ENCODE measurements at regions not wholly inside any gene's neighbourhood (a gene's known extent, or its start where the extent isn't known, plus 50 kb on each side); places are given as distances from the start of the nearest gene placed in this dataset.

GRCh38 chr5:39519079-39519478, 94.3 kb upstream of the DAB2 start:
- no peak for DNase-seq (ENCODE audit: low read depth, low spot score)
- no peak overlapping the region for H3K27ac ChIP-seq

GRCh38 chr5:39518516-39518915, 93.7 kb upstream of the DAB2 start:
- no peak for DNase-seq (ENCODE audit: low read depth, low spot score)
- no peak overlapping the region for H3K27ac ChIP-seq

- no peak for DNase-seq (ENCODE audit: low read depth, low spot score)
- no peak overlapping the region for H3K27ac ChIP-seq
These were observed 93.0 kb upstream of the DAB2 start for GRCh38 chr5:39517800-39518199.

GRCh38 chr5:39515881-39516280, 91.1 kb upstream of the DAB2 start:
- no peak for DNase-seq (ENCODE audit: low read depth, low spot score)
- no peak overlapping the region for H3K27ac ChIP-seq

DNA sequence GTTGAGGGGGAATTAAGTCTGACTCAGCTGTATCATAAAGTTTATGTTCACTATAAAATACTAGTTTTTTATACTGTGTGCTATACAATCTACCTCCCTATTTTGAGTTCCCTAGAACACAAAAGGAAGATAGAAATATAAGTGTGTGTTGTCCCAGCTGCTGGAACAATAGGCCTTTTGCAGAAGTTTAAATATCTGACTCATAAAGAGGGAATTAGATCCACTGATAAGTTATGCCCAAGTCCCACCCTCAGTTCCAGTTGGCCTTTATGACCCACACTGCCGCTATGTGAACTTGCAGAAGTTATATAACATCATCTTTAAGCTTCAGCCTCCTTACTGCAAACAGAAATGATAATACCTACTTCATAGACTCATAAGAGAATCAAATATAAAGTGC, 88.5 kb upstream of the DAB2 start:
- no peak overlapping the region for H3K27ac ChIP-seq
- no peak for DNase-seq (ENCODE audit: low read depth, low spot score)

- no peak overlapping the region for H3K27ac ChIP-seq
These were observed 81.4 kb upstream of the DAB2 start for GRCh38 chr5:39506211-39506610.

GRCh38 chr5:39505791-39506190, 81.0 kb upstream of the DAB2 start:
- H3K27ac ChIP-seq: no peak overlapping the region
- DNase-seq (ENCODE audit: low read depth, low spot score): no peak

More at GRCh38 chr5:39506211-39506610, 81.4 kb upstream of the DAB2 start:
- DNase-seq (ENCODE audit: low read depth, low spot score): no peak

DNA sequence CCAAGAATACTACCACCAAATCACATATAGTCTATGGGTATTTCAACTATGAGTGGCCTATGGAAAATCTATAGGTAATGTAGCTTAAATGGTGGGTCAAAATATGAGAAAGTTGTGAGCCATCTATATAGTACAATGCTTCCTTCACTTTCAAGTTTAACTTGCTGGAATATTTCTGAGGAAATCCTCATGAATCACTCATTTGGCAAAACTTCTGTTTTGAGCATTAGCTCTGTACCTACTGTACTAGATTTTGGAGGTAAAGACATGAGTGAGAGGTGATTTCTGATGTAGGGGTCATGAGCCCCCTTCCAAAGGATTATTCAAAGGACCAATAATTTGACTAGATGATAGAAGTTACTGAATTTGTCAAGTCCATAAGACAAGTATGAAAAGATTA, 80.6 kb upstream of the DAB2 start:
- H3K27ac ChIP-seq: no peak overlapping the region
- no peak for DNase-seq (ENCODE audit: low read depth, low spot score)

DNA sequence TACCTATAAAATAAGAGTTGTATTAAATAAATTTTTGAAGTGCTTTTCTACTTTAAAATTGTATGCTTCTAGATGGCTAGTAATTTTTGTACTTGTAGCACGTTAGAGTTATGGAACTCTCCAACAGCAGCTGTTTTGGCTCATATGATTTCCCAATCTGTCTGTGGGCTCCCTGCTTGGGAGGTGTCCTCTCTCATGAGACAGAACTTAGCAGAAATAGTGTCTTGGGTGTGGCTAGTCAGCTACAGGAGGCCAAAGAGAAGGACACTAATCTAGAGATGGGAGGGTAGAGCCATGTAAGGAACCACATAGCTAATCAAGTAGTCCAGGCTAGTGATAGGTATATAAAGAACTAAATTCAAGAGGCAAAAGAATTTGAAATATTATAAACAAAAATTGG, 78.4 kb upstream of the DAB2 start:
- DNase-seq (ENCODE audit: low read depth, low spot score): no peak
- H3K27ac ChIP-seq: no peak overlapping the region

DNA sequence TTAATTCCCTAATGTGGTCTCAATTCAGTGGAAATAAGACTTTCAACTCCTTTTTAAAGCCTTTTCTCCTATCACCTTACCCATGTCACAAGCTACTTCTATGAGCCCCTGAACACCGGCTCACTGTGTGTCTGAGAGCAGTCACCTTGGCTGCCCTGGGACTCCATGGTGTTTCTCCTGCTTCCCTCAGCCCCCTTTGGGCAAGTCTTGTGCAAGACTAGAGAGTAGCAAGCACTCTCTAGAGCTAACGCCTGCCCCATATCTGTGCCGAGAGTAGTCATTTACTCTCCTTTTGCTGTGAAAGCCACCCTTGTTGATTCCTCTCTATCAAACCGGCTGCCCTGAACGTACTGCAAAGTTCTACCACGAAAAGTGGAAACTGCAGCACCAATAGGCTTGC, 77.9 kb upstream of the DAB2 start:
- H3K27ac ChIP-seq: no peak overlapping the region
- DNase-seq (ENCODE audit: low read depth, low spot score): no peak

DNA sequence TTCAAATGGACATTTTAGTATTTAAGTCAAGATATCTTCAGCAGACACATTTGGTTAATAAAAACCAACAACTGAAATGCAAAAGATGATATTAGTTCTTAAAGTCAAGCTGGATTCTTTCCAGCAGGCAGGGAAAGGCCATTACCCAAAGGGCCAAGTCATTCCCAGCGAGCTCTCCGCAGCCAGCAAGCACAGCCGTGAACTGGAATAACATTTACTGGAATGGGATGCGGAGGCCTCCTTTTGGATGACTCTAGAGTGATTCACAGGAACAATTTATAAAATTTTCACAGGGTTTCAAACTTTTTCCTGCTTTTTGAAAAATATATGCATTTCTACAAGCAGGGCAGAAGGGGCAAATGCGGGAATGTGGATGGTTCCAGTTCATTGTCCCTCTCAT, 76.6 kb upstream of the DAB2 start:
- no peak for DNase-seq (ENCODE audit: low read depth, low spot score)
- H3K27ac ChIP-seq: peak overlapping the region; percentile 34

DNA sequence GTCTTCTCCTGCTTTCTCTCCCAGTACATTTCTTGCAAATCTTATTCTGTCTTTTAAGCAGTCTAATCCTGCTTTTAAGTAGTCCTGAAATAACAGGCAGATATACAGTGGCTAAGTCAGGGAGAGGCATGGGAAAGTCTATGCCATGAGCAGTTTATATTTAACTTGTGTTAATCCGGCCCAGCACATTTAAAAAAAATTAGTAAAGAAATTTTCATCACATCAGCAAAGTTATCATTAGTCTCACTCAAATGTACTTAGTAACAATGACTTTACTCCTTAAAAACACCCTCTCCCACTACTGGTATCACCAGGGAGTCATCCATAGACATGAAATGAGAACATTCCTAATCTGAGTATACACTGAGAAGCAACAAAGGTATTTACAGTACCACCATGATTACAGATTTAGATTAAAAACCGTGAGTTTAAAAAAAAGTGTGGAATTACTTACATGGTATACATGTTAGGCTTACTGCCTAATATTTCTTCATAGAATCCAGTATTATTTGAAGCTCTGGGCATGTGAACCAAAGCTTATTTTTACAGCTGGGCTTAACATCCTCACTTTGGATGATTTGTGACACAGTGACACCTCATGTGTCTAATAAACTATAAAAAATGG, 75.9 kb upstream of the DAB2 start:
- DNase-seq (ENCODE audit: low read depth, low spot score): no peak
- no peak overlapping the region for H3K27ac ChIP-seq

DNA sequence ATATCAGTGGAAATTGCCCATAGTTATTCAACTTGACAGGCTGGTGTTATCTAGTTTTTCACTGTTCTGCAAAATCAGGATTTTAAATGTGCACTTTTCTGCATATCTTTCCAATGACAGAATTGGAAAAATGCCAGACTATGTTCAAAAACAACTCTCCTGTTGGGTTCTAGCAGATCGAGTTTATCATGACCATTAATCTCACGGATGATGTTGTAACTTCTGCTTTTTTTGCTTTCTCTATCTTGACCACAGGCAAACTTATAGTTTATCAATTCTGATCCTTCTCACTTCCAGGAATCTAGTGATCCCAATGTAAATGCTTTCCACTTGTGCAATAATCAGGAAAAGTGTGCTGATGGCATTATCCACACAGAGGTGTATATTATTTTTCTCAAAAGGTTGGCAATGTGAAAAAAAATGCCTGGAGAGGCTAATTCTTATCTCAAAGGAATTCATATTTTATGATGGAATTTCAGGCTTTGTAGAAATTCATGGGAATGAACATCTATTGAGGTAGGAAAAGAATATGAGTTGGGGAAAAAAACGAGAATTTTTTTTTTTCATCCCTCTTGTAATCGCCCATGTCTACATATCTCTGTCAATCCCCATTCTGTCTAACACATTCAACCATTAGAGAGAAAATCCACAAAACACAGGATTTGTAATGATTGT, 73.6 kb upstream of the DAB2 start:
- no peak overlapping the region for H3K27ac ChIP-seq
- DNase-seq (ENCODE audit: low read depth, low spot score): no peak

GRCh38 chr5:39497322-39497721, 72.5 kb upstream of the DAB2 start:
- no peak for DNase-seq (ENCODE audit: low read depth, low spot score)
- H3K27ac ChIP-seq: no peak overlapping the region

- DNase-seq (ENCODE audit: low read depth, low spot score): no peak
- H3K27ac ChIP-seq: no peak overlapping the region
These were observed 70.4 kb upstream of the DAB2 start for GRCh38 chr5:39495227-39495626.

- DNase-seq (ENCODE audit: low read depth, low spot score): no peak
- H3K27ac ChIP-seq: no peak overlapping the region
These were observed 69.8 kb upstream of the DAB2 start for GRCh38 chr5:39494534-39494933.

- no peak overlapping the region for H3K27ac ChIP-seq
- DNase-seq (ENCODE audit: low read depth, low spot score): no peak
These were observed 69.3 kb upstream of the DAB2 start for GRCh38 chr5:39494107-39494510.

GRCh38 chr5:39491210-39491609, 66.4 kb upstream of the DAB2 start:
- no peak overlapping the region for H3K27ac ChIP-seq
- DNase-seq (ENCODE audit: low read depth, low spot score): no peak

- H3K27ac ChIP-seq: no peak overlapping the region
- DNase-seq (ENCODE audit: low read depth, low spot score): no peak
These were observed 64.5 kb upstream of the DAB2 start for GRCh38 chr5:39489263-39489662.

- no peak for DNase-seq (ENCODE audit: low read depth, low spot score)
- H3K27ac ChIP-seq: no peak overlapping the region
These were observed 62.0 kb upstream of the DAB2 start for GRCh38 chr5:39486790-39487189.

DNA sequence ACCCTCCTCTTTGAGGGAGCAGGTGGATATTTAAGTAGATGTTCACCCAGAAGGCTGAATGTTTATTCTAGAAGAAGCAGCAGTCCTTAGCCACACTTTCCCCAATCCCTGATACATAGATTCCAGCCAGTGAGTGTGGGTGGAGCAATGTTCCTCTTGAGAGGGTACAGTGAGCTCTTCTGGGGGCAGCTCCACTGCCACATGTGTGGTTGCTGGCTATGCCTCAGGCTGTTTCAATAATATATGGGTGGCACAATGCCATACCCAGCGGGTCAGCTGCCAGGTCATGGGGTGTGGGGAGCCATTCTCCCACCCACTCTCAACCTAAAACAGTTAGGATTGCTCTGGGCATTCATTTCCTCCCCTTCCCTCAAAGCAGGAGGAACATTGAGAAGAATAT, 61.6 kb upstream of the DAB2 start:
- H3K27ac ChIP-seq: no peak overlapping the region
- no peak for DNase-seq (ENCODE audit: low read depth, low spot score)

GRCh38 chr5:39485079-39485478, 60.3 kb upstream of the DAB2 start:
- H3K27ac ChIP-seq: no peak overlapping the region
- no peak for DNase-seq (ENCODE audit: low read depth, low spot score)

Data from epithelial cell of prostate (primary cell).